ENCODE measurements at regions not wholly inside any gene's neighbourhood (a gene's known extent, or its start where the extent isn't known, plus 50 kb on each side); places are given as distances from the start of the nearest gene placed in this dataset.

DNA sequence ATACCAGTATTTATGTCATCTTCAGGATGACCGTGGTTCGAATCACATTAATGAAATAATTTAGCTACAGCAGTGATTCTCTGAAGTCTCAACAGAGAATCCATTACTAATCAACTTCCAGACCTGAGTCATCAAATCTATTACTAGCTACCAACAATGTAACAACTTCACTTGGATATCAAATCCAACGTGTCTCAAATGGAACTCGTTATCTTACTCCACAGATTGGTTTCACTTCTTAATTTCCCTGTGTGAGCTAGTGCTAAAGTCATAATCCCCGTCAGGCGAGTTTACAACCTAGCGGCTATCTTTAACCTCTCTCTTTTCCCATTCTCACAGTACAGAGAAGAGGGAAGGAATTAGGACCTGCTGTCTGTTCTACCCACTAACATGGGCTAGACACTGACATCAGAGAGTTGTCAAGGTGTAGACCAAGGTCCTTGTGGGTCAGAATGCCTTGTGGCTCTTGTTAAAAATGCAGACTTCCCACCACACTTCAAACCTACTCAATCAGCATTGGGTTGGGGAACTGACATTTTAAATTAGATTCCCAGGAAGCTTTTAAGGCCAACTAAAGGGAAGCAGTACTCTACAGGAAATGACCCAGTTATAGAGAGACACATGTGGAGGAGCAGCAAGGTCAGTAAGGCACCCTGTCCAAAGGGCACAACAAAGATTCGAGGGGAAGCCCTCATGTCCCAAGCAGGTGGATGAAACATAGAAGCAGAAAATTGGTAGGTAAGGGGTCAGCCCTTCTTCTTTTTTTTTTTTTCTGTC, 57.3 kb upstream of the GSAP start:
- H3K9me3 ChIP-seq (ENCODE audit: control insufficient read depth in 2 of 3, insufficient read depth in 1 of 3, low read length in 3 of 3), result no peaks in the 10 kb centered on the region
- TF ChIP-seq, protein P1, sequence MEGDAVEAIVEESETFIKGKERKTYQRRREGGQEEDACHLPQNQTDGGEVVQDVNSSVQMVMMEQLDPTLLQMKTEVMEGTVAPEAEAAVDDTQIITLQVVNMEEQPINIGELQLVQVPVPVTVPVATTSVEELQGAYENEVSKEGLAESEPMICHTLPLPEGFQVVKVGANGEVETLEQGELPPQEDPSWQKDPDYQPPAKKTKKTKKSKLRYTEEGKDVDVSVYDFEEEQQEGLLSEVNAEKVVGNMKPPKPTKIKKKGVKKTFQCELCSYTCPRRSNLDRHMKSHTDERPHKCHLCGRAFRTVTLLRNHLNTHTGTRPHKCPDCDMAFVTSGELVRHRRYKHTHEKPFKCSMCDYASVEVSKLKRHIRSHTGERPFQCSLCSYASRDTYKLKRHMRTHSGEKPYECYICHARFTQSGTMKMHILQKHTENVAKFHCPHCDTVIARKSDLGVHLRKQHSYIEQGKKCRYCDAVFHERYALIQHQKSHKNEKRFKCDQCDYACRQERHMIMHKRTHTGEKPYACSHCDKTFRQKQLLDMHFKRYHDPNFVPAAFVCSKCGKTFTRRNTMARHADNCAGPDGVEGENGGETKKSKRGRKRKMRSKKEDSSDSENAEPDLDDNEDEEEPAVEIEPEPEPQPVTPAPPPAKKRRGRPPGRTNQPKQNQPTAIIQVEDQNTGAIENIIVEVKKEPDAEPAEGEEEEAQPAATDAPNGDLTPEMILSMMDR (IDR thresholded peaks at IDR 0.05; ENCODE audit: borderline replicate concordance, extremely low read depth, insufficient read depth), result no peak
- no peaks in the 10 kb centered on the region for H3K36me3 ChIP-seq (ENCODE audit: control insufficient read depth in 2 of 3, insufficient read depth in 3 of 3, low read length in 3 of 3)
- no peaks in the 10 kb centered on the region for H3K27me3 ChIP-seq (ENCODE audit: control insufficient read depth, insufficient read depth, low read length)
- no peak overlapping the region for H3K27ac ChIP-seq (ENCODE audit: low read depth in 2 of 2, low read length in 2 of 2)
- no peak overlapping the region for H3K4me3 ChIP-seq (ENCODE audit: low read length in 3 of 3)
- no peaks in the 10 kb centered on the region for H3K4me1 ChIP-seq (ENCODE audit: control insufficient read depth in 2 of 3, insufficient read depth in 2 of 3, low read depth in 1 of 3, low read length in 3 of 3)
- intact Hi-C loops (cut with DNase I), result no loop called here
- FAIRE-seq (no peak), DNase-seq (no peak)
- H3K9ac ChIP-seq (ENCODE audit: low read length in 3 of 3), result no peak overlapping the region

DNA sequence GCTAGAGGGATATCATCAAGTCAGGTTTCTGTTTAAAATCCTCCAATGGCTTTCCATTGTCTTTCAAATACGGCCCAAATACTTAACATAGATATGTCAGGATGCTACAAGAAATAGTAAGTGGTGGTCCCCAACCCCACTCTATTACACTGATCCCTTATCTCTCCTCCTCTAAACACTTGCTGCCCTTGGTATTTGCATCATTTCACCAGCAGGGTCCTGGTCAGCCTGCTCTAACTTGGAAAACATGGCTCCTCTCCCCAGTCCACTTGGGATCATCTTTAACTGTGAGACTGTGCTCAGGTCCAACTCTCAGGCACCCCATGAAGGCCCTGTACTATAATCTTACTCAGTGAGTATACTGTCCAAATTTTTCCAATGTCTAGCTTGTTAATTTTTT, 53.8 kb upstream of the GSAP start:
- no peaks in the 10 kb centered on the region for H3K27me3 ChIP-seq (ENCODE audit: control insufficient read depth, insufficient read depth, low read length)
- no peaks in the 10 kb centered on the region for H3K9me3 ChIP-seq (ENCODE audit: control insufficient read depth in 2 of 3, insufficient read depth in 1 of 3, low read length in 3 of 3)
- H3K27ac ChIP-seq (ENCODE audit: low read depth in 2 of 2, low read length in 2 of 2), result no peak overlapping the region
- DNase-seq (no peak), FAIRE-seq (no peak)
- TF ChIP-seq, protein P1 (IDR thresholded peaks at IDR 0.05; ENCODE audit: borderline replicate concordance, extremely low read depth, insufficient read depth), result no peak
- no peaks in the 10 kb centered on the region for H3K4me1 ChIP-seq (ENCODE audit: control insufficient read depth in 2 of 3, insufficient read depth in 2 of 3, low read depth in 1 of 3, low read length in 3 of 3)
- no peak overlapping the region for H3K4me3 ChIP-seq (ENCODE audit: low read length in 3 of 3)
- H3K9ac ChIP-seq (ENCODE audit: low read length in 3 of 3), result no peak overlapping the region
- H3K36me3 ChIP-seq (ENCODE audit: control insufficient read depth in 2 of 3, insufficient read depth in 3 of 3, low read length in 3 of 3), result no peaks in the 10 kb centered on the region
- intact Hi-C loops (cut with DNase I), result no loop called here

- no peak overlapping the region for H3K27ac ChIP-seq (ENCODE audit: low read depth in 2 of 2, low read length in 2 of 2)
- no peaks in the 10 kb centered on the region for H3K4me1 ChIP-seq (ENCODE audit: control insufficient read depth in 2 of 3, insufficient read depth in 2 of 3, low read depth in 1 of 3, low read length in 3 of 3)
These were observed 51.3 kb upstream of the GSAP start for GRCh38 chr7:77467408-77467807.

More at GRCh38 chr7:77467408-77467807, 51.3 kb upstream of the GSAP start:
- TF ChIP-seq, protein P1 (IDR thresholded peaks at IDR 0.05; ENCODE audit: borderline replicate concordance, extremely low read depth, insufficient read depth), result no peak
- Histone ChIP-seq H3K9ac (ENCODE audit: low read length in 3 of 3) (no peak overlapping the region), H3K27me3 (ENCODE audit: control insufficient read depth, insufficient read depth, low read length) (no peaks in the 10 kb centered on the region), H3K4me3 (ENCODE audit: low read length in 3 of 3) (no peak overlapping the region), H3K9me3 (ENCODE audit: control insufficient read depth in 2 of 3, insufficient read depth in 1 of 3, low read length in 3 of 3) (no peaks in the 10 kb centered on the region), H3K36me3 (ENCODE audit: control insufficient read depth in 2 of 3, insufficient read depth in 3 of 3, low read length in 3 of 3) (no peaks in the 10 kb centered on the region)
- intact Hi-C loops (cut with DNase I), result no loop called here
- FAIRE-seq, result no peak
- peak in 2 of 5 donors; percentile 7 to 53 for DNase-seq
